ENCODE measurements at regions not wholly inside any gene's neighbourhood (a gene's known extent, or its start where the extent isn't known, plus 50 kb on each side); places are given as distances from the start of the nearest gene placed in this dataset.

- DNase-seq: peak; percentile 74
- no peak overlapping the region for H3K4me3 ChIP-seq (ENCODE audit: low read length)
- no peaks in the 10 kb centered on the region for H3K9me3 ChIP-seq (replicated peaks; ENCODE audit: control insufficient read depth, low read depth, low read length)
- no CpG with 5 or more reads among the region's 3 CpGs for WGBS (ENCODE audit: insufficient coverage)
- no peak overlapping the region for H3K27ac ChIP-seq (ENCODE audit: low read length)
- no peaks in the 10 kb centered on the region for H3K27me3 ChIP-seq (ENCODE audit: control insufficient read depth, insufficient read depth, low read length)
- no peaks in the 10 kb centered on the region for H3K36me3 ChIP-seq (ENCODE audit: control insufficient read depth, insufficient read depth, low read length)
- H3K4me1 ChIP-seq (ENCODE audit: control insufficient read depth, insufficient read depth, low read length): no peaks in the 10 kb centered on the region
Observed at GRCh38 chr5:10921160-10921559, 160.1 kb upstream of the DAP start.

GRCh38 chr5:10920400-10920799, 159.4 kb upstream of the DAP start:
- no peak for DNase-seq
- H3K27me3 ChIP-seq (ENCODE audit: control insufficient read depth, insufficient read depth, low read length): no peaks in the 10 kb centered on the region
- WGBS (ENCODE audit: insufficient coverage): no CpG with 5 or more reads among the region's 2 CpGs
- no peaks in the 10 kb centered on the region for H3K9me3 ChIP-seq (replicated peaks; ENCODE audit: control insufficient read depth, low read depth, low read length)
- no peak overlapping the region for H3K27ac ChIP-seq (ENCODE audit: low read length)
- no peaks in the 10 kb centered on the region for H3K4me1 ChIP-seq (ENCODE audit: control insufficient read depth, insufficient read depth, low read length)
- H3K36me3 ChIP-seq (ENCODE audit: control insufficient read depth, insufficient read depth, low read length): no peaks in the 10 kb centered on the region
- H3K4me3 ChIP-seq (ENCODE audit: low read length): no peak overlapping the region

- H3K9me3 ChIP-seq (replicated peaks; ENCODE audit: control insufficient read depth, low read depth, low read length): no peaks in the 10 kb centered on the region
- 94% methylated on average over 4 of the region's 9 CpGs for WGBS (ENCODE audit: insufficient coverage)
- H3K36me3 ChIP-seq (ENCODE audit: control insufficient read depth, insufficient read depth, low read length): no peaks in the 10 kb centered on the region
- DNase-seq: no peak
- no peak overlapping the region for H3K27ac ChIP-seq (ENCODE audit: low read length)
- no peaks in the 10 kb centered on the region for H3K4me1 ChIP-seq (ENCODE audit: control insufficient read depth, insufficient read depth, low read length)
- H3K27me3 ChIP-seq (ENCODE audit: control insufficient read depth, insufficient read depth, low read length): no peaks in the 10 kb centered on the region
- no peak overlapping the region for H3K4me3 ChIP-seq (ENCODE audit: low read length)
Observed at GRCh38 chr5:10914741-10915480, 153.9 kb upstream of the DAP start.

DNA sequence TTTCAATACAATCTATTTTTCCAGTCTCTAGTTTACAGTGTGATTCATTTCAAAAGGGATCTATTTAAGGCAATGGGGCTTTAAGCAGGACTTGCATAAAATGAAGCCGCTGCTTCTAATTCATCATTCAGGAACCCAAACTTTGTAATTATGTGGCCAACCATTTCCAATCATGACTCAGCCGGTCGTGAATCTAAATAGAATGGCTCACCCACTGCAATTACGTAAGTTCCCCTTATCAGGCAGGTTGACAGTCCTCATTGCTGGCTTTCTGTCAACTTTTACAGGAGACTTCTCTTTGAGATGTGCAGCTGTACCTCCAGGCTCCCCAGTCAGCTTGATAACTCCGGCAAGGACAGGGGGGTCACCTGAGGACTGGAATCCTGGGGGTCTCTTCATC, 152.8 kb upstream of the DAP start:
- no peaks in the 10 kb centered on the region for H3K9me3 ChIP-seq (replicated peaks; ENCODE audit: control insufficient read depth, low read depth, low read length)
- no peak overlapping the region for H3K27ac ChIP-seq (ENCODE audit: low read length)
- no peaks in the 10 kb centered on the region for H3K4me1 ChIP-seq (ENCODE audit: control insufficient read depth, insufficient read depth, low read length)
- H3K36me3 ChIP-seq (ENCODE audit: control insufficient read depth, insufficient read depth, low read length): no peaks in the 10 kb centered on the region
- H3K4me3 ChIP-seq (ENCODE audit: low read length): no peak overlapping the region
- 83% methylated on average over 1 of the region's 5 CpGs for WGBS (ENCODE audit: insufficient coverage)
- no peak for DNase-seq
- no peaks in the 10 kb centered on the region for H3K27me3 ChIP-seq (ENCODE audit: control insufficient read depth, insufficient read depth, low read length)

- Histone ChIP-seq H3K4me3 (ENCODE audit: low read length) (no peak overlapping the region), H3K36me3 (ENCODE audit: control insufficient read depth, insufficient read depth, low read length) (no peaks in the 10 kb centered on the region), H3K27ac (ENCODE audit: low read length) (no peak overlapping the region), H3K27me3 (ENCODE audit: control insufficient read depth, insufficient read depth, low read length) (no peaks in the 10 kb centered on the region), H3K4me1 (ENCODE audit: control insufficient read depth, insufficient read depth, low read length) (no peaks in the 10 kb centered on the region), H3K9me3 (replicated peaks; ENCODE audit: control insufficient read depth, low read depth, low read length) (no peaks in the 10 kb centered on the region)
- DNase-seq: no peak
- no CpG with 5 or more reads among the region's 2 CpGs for whole genome bisulfite sequencing (ENCODE audit: insufficient coverage)
Observed at GRCh38 chr5:10913181-10913810, 152.3 kb upstream of the DAP start.

- Histone ChIP-seq H3K9me3 (replicated peaks; ENCODE audit: control insufficient read depth, low read depth, low read length) (no peaks in the 10 kb centered on the region), H3K27ac (ENCODE audit: low read length) (no peak overlapping the region), H3K27me3 (ENCODE audit: control insufficient read depth, insufficient read depth, low read length) (no peaks in the 10 kb centered on the region), H3K4me3 (ENCODE audit: low read length) (no peak overlapping the region), H3K36me3 (ENCODE audit: control insufficient read depth, insufficient read depth, low read length) (no peaks in the 10 kb centered on the region), H3K4me1 (ENCODE audit: control insufficient read depth, insufficient read depth, low read length) (no peaks in the 10 kb centered on the region)
- DNase-seq: no peak
- no CpG with 5 or more reads among the region's 2 CpGs for WGBS (ENCODE audit: insufficient coverage)
Observed at GRCh38 chr5:10912435-10912834, 151.4 kb upstream of the DAP start.

- no peak overlapping the region for H3K4me3 ChIP-seq (ENCODE audit: low read length)
- DNase-seq: no peak
- no peaks in the 10 kb centered on the region for H3K36me3 ChIP-seq (ENCODE audit: control insufficient read depth, insufficient read depth, low read length)
- no CpG with 5 or more reads among the region's 3 CpGs for WGBS (ENCODE audit: insufficient coverage)
- H3K4me1 ChIP-seq (ENCODE audit: control insufficient read depth, insufficient read depth, low read length): no peaks in the 10 kb centered on the region
- H3K9me3 ChIP-seq (replicated peaks; ENCODE audit: control insufficient read depth, low read depth, low read length): no peaks in the 10 kb centered on the region
- H3K27me3 ChIP-seq (ENCODE audit: control insufficient read depth, insufficient read depth, low read length): no peaks in the 10 kb centered on the region
- H3K27ac ChIP-seq (ENCODE audit: low read length): no peak overlapping the region
Observed at GRCh38 chr5:10910261-10910660, 149.2 kb upstream of the DAP start.

GRCh38 chr5:10904862-10905432, 143.9 kb upstream of the DAP start:
- Histone ChIP-seq H3K36me3 (ENCODE audit: control insufficient read depth, insufficient read depth, low read length) (no peaks in the 10 kb centered on the region), H3K4me3 (ENCODE audit: low read length) (no peak overlapping the region), H3K9me3 (replicated peaks; ENCODE audit: control insufficient read depth, low read depth, low read length) (no peaks in the 10 kb centered on the region), H3K27ac (ENCODE audit: low read length) (no peak overlapping the region), H3K27me3 (ENCODE audit: control insufficient read depth, insufficient read depth, low read length) (no peaks in the 10 kb centered on the region), H3K4me1 (ENCODE audit: control insufficient read depth, insufficient read depth, low read length) (no peaks in the 10 kb centered on the region)
- WGBS (ENCODE audit: insufficient coverage): 67% methylated on average over 1 of the region's 3 CpGs
- DNase-seq: no peak

DNA sequence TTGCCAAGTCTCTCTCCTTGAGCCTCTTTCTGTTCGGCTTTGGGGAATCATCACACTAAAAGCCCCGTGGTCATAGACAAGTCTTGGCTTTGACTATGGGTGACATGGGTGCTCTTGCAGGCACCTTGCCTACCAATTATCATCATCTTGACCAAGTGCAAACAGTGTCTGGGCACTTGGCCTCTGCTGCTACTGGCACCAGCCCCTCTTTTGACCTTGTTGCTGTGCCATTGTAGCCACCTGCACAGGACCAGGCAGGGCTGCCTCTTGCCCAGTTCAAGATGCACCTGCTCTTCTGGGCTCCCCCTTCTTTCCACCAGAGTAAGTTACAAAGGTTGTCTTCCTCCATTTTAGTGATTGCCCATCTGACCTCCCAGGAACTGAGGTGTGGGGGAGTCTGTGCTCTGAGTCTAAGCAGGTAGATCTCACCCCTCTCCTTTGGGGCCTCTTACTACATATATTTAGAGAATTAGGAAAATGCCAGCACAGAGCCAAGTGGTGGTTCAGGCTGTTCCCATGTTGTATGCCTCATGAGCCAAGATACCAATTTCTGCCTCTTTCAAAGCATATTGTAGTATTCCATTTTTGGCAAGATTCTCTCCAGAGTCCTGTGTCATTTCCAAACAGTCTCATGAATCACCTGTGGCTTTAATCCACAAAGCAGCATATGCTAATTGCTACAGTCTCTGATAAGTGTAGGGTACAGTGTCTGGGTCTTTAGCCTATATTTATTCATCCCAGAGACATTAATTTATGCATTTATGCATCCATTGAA, 142.9 kb upstream of the DAP start:
- WGBS (ENCODE audit: insufficient coverage): 83% methylated on average over 1 of the region's 2 CpGs
- H3K27me3 ChIP-seq (ENCODE audit: control insufficient read depth, insufficient read depth, low read length): no peaks in the 10 kb centered on the region
- DNase-seq: no peak

GRCh38 chr5:10902145-10902544, 141.1 kb upstream of the DAP start:
- WGBS (ENCODE audit: insufficient coverage): no CpG with 5 or more reads among the region's 2 CpGs
- no peak overlapping the region for H3K4me3 ChIP-seq (ENCODE audit: low read length)
- no peaks in the 10 kb centered on the region for H3K36me3 ChIP-seq (ENCODE audit: control insufficient read depth, insufficient read depth, low read length)
- no peaks in the 10 kb centered on the region for H3K9me3 ChIP-seq (replicated peaks; ENCODE audit: control insufficient read depth, low read depth, low read length)
- H3K27me3 ChIP-seq (ENCODE audit: control insufficient read depth, insufficient read depth, low read length): no peaks in the 10 kb centered on the region
- H3K27ac ChIP-seq (ENCODE audit: low read length): no peak overlapping the region
- no peaks in the 10 kb centered on the region for H3K4me1 ChIP-seq (ENCODE audit: control insufficient read depth, insufficient read depth, low read length)
- no peak for DNase-seq

More for the DNA sequence above, 142.9 kb upstream of the DAP start:
- no peak overlapping the region for H3K4me3 ChIP-seq (ENCODE audit: low read length)
- no peaks in the 10 kb centered on the region for H3K36me3 ChIP-seq (ENCODE audit: control insufficient read depth, insufficient read depth, low read length)
- no peak overlapping the region for H3K27ac ChIP-seq (ENCODE audit: low read length)
- no peaks in the 10 kb centered on the region for H3K9me3 ChIP-seq (replicated peaks; ENCODE audit: control insufficient read depth, low read depth, low read length)
- H3K4me1 ChIP-seq (ENCODE audit: control insufficient read depth, insufficient read depth, low read length): no peaks in the 10 kb centered on the region
